GM19351 (cell line): ENCODE measurements at regions not wholly inside any gene's neighbourhood (a gene's known extent, or its start where the extent isn't known, plus 50 kb on each side); places are given as distances from the start of the nearest gene placed in this dataset.
A peak's percentile ranks its signal among the peaks of the same experiment; 100 is the strongest.

ENCODE experiments used
- ATAC-seq: cut with Tn5 transposase; IDR thresholded peaks from one replicate; pipeline ENCODE4 v1.9.1; 2021; ENCODE audit warnings: mild to moderate bottlenecking, moderate library complexity; ENCODE audit not compliant: unreplicated experiment

GRCh38 chr2:177314722-177315264 is 50.3 kb upstream of the NFE2L2 start:
- ATAC-seq = no peak

GRCh38 chr2:177315364-177315763 is 50.8 kb upstream of the NFE2L2 start:
- ATAC-seq = no peak

DNA sequence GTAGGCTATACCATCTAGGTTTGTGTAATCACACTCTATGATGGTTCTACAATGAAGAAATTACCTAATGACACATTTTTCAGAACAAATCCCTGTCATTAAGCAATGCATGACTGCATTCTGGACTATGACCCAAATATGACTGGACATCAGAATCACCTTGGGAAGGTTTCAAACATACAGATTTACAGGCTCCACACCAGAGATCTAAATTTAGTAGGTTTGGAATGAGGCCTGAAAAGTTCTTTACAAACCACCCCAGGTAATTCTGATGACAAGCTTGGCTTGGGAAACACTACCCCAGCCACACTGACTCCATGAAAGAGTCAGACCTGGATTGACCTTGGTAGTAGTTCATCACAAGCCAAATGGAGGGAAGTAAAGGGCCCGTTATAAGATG is 52.2 kb upstream of the NFE2L2 start:
- ATAC-seq = no peak

GRCh38 chr2:177317443-177317842 is 52.9 kb upstream of the NFE2L2 start:
- ATAC-seq = no peak

GRCh38 chr2:177317857-177318256 is 53.3 kb upstream of the NFE2L2 start:
- no peak for ATAC-seq

- ATAC-seq = no peak
Observed at GRCh38 chr2:177318613-177319012, 54.1 kb upstream of the NFE2L2 start.

DNA sequence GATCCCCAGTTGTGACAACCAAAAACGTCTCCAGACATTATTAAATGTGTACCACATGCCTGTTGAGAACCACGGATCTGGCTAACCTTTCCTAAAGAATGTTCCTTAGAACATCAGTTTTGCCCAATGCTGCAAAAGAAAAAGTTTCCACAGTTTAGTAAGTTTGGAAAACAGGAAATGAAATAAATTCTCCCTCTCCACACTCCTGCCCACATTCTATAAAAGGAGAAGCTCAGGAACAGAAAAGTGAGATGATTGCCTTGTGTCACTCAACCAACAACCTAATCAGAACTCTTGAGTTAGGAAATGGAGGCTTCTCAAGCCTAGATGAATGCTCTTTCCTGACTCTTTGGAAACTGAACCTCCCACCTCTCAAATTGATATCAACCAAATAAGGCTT is 56.1 kb upstream of the NFE2L2 start:
- no peak for ATAC-seq

DNA sequence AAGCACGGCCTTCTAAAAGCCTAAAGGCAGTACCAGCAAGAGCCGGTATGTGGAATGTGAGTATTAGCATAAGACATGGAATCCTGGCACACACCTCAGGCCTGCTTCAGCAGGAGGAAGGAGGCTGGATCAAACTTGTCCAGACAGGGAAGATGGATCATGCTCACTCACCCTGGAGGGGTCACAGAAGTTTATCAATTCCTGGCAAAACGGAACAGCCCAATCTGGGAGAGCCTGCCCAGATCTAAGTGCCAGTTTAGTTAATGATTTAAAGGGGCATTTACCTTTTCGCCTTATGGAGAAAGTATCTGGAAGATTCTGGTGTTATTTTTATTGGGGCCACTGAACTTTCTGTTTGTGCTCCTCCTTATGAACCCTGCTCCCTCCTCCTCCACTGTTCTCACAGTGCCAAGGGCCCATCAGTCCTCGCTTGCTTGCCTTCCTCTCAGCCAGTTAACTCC is 58.3 kb upstream of the NFE2L2 start:
- no peak for ATAC-seq

DNA sequence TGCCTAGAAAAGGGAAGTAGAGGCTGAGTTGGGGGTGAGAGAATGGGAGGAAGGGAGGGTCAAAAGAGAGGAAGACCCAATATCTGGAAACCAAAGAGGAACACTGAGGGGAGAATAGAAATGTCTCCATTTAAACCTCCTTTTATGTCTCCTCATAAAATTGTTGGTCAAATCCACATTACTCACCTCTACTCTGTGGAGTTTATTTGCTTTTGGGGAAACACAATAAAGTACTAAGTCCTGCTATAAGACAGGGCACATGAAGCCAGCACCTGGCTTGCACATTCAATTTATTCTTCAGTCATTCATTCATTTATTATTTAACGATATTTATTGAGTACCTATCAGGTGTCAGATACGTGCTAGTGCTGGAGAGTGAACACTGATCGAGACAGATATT is 60.3 kb upstream of the NFE2L2 start:
- no peak for ATAC-seq

DNA sequence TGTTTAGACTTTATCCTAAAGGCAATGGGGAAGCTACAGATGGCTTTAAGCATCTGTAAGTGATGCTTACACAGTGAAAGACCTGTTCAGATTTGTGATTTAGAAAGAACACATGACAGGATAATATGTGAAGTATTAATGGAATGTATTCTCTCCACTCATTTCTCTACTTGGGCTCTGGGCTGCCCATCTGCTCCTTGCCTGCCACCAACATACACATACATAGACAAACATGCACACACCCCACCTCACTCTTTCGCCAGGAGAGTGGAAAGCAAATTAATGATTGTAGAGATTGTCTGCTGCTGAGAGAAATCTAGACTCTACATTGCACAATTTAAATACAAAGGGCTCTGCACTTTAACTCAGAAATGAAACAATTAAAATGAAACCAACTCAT is 61.0 kb upstream of the NFE2L2 start:
- no peak for ATAC-seq

- ATAC-seq = no peak
Observed at GRCh38 chr2:177326005-177326404, 61.5 kb upstream of the NFE2L2 start.

- ATAC-seq = no peak
Observed at GRCh38 chr2:177326591-177326990, 62.1 kb upstream of the NFE2L2 start.

GRCh38 chr2:177327009-177327408 is 62.5 kb upstream of the NFE2L2 start:
- no peak for ATAC-seq

DNA sequence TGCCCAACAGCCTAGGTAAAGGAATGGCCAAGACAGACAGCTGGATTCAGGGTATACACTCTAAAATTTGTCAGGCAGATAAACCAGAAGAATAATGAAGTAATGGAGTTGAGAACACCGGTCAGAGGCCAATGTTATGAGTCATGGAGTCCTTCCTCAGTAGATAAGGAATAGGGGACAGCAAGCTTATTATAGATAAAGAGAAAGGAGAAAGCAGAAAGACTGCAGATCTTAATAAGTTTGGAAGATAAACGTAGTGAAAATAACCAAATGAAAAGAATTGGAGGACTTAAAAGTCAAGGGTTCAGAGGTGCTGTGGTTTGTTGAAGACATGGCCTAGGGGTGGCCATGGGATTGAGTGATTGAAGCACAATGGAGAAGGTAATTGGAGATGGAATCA is 63.5 kb upstream of the NFE2L2 start:
- ATAC-seq = no peak

GRCh38 chr2:177329064-177329463 is 63.5 kb upstream of the AGPS start:
- no peak for ATAC-seq

DNA sequence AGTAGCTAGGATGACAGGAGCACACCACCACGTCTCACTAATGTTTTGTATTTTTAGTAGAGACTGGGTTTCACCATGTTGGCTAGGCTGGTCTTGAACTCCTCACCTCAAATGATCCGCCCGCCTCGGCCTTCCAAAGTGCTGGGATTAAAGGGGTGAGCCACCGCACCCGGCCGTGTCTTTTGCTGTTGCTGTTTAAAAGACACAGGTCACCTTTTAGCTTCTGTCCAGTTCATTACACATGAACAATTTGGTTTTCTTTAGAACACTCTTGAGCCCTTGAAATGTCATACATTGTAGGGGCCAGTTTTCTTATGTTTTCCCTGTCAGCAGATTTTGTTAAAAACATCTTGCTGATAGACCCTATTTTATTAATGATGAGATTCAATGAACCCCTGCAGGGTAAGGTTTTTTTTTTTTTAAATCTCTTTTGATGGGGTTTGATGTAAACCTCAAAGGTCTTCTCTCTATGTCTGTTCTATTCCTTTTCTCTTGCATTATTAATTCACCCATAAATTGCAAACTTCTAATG is 61.0 kb upstream of the AGPS start:
- no peak for ATAC-seq

- peak; percentile 76 for ATAC-seq
Observed at GRCh38 chr2:177332026-177332991, 60.3 kb upstream of the AGPS start.

GRCh38 chr2:177332992-177333388 is 59.6 kb upstream of the AGPS start:
- ATAC-seq = no peak

DNA sequence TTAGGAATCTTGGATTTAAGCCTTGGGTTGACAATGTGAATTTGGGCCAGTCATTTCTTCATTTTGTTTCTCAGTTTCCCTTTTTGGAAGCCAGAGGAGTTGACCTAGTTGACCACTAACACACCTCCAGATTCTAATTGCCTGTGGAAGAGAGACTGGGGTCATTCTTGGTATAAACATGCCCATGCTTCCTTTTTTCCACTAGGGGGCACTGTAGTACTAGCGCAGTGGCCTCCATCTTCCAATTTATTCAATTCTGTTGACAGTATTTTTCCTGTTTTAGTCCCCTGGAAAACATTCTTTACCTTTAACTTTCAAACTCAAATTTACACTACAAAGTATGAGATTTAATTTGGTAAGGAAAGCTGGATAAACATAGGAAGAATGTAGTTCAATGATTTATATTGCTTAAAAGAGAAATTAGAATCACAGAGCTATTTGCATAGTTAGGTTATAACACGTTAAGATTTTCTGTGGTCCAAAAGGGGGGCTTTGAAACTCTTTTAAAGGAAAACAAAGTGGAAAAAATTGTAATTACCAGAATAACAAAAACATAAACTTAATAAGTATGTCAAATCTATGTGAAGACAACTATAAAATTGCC is 57.5 kb upstream of the AGPS start:
- ATAC-seq = peak; percentile 61

DNA sequence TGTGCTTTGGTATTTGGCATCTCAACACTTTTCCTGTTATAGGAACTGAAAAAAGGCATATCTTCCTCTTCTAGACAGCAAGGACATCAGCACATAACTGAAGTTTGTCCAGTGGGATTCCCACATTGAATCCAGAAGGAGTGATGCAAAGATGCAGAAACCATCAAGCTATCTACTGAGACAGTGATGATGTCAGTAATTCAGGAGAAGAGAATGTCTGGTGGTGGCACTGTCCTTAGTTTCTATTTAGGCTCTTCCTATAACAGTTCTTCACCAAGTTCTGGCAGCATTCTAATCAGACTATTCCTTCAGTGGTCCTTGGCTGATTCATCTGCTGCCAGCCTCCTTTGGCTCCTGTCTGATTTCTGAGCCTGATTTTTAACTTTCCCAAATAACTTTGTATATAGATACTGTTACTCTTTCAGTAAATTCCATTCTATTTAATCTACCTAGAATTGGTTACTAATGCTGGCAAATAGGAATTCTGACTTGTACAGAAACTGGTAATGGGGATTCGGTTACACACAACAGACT is 56.6 kb upstream of the AGPS start:
- no peak for ATAC-seq

DNA sequence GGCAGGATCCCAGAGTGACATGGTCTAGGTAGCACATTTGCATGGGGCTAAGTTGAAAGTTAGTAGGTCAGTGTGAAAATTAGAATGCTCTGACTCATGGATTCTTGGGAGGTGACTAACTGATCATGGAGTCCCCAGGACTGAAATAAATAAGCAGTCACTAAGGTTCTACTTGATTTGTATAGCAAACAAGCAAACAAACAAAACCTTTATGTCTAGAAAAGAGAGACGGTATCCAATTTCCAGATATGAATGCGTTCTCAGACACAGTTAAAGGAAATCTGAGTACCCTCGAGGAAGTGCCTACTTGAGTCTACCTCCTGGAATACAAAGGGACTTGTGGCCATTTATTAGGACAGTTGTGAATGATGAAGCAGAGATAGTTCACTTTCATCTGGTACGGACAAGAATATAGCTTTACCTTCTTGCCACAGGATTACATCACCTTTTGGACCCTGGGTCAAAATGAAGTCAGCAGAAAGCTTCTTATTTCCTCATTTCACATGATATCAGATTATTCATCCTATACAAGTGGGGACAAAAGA is 54.3 kb upstream of the AGPS start:
- no peak for ATAC-seq
